OCI-LY7 (cell line): ENCODE measurements at regions not wholly inside any gene's neighbourhood (a gene's known extent, or its start where the extent isn't known, plus 50 kb on each side); places are given as distances from the start of the nearest gene placed in this dataset.

Experiments used
- EZH2phosphoT487 ChIP-seq: fragments of 200-600 bp; sonication (generic); IDR thresholded peaks from 2 replicates; pipeline ENCODE4 v1.6.1; 2018; ENCODE audit warnings: low read depth, borderline replicate concordance, mild to moderate bottlenecking, mixed run types, antibody characterized with exemption, low read length, moderate library complexity, mixed read lengths
- TF ChIP-seq, protein P1 (sequence below): fragments of 200-600 bp; sonication (generic); conservative IDR thresholded peaks from 2 replicates; pipeline ENCODE4 v1.5.1; 2014; ENCODE audit warnings: mild to moderate bottlenecking, antibody characterized with exemption, low read length, moderate library complexity, mixed read lengths

DNA sequence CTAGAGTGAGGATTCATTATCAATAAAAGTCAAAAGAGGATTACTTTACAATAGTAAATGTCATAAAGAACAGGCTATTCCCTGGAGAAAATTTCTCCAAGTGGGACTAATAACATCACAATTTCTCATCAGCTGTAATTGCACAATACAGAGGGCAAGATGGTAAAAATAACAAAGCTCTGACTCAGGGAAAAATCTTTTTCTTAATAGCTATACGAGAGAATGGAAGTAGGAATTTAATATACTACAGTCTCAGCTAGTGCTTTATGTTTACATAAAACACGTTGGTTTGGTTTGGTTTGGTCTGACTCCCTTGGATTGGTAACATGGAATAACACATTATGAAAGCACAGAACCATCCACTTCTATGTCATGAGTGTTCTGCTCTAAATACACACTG lies 397.6 kb downstream of the LRRIQ3 start:
- TF ChIP-seq, protein P1, sequence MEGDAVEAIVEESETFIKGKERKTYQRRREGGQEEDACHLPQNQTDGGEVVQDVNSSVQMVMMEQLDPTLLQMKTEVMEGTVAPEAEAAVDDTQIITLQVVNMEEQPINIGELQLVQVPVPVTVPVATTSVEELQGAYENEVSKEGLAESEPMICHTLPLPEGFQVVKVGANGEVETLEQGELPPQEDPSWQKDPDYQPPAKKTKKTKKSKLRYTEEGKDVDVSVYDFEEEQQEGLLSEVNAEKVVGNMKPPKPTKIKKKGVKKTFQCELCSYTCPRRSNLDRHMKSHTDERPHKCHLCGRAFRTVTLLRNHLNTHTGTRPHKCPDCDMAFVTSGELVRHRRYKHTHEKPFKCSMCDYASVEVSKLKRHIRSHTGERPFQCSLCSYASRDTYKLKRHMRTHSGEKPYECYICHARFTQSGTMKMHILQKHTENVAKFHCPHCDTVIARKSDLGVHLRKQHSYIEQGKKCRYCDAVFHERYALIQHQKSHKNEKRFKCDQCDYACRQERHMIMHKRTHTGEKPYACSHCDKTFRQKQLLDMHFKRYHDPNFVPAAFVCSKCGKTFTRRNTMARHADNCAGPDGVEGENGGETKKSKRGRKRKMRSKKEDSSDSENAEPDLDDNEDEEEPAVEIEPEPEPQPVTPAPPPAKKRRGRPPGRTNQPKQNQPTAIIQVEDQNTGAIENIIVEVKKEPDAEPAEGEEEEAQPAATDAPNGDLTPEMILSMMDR: no peak
- TF ChIP-seq EZH2phosphoT487: no peak
